NCI-H1417 (cell line): ENCODE measurements at regions not wholly inside any gene's neighbourhood (a gene's known extent, or its start where the extent isn't known, plus 50 kb on each side); places are given as distances from the start of the nearest gene placed in this dataset.
A peak's percentile ranks its signal among the peaks of the same experiment; 100 is the strongest.
"Not testable (repeated sequence)": the region's sequence is repeated elsewhere in the genome, so short reads cannot be mapped to it uniquely, and the experiment has no call there.

Experiments used
- DNase-seq, 3 experiments: peaks; one replicate each; lab custom pipeline; 2025; lab: John Stamatoyannopoulos, UW

DNA sequence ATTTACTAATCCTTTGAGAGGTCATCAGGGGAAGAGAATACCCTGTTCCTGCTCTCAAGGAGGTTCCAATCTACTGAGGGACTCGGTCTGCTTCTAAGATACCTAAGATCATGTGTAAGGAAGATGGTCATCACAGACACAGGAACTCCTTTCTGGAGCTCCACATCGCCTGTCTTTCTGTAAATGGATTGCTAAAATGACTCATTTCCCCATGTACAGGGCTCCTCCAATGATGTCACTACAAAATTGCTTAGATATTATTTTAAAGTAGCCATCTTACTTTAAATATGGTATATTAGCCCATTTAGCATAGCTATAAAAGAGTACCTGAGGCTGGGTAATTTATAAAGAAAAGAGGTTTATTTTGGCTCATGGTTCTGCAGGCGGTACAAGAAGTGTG lies 206.1 kb upstream of the PROK2 start:
- no peak for DNase-seq

DNA sequence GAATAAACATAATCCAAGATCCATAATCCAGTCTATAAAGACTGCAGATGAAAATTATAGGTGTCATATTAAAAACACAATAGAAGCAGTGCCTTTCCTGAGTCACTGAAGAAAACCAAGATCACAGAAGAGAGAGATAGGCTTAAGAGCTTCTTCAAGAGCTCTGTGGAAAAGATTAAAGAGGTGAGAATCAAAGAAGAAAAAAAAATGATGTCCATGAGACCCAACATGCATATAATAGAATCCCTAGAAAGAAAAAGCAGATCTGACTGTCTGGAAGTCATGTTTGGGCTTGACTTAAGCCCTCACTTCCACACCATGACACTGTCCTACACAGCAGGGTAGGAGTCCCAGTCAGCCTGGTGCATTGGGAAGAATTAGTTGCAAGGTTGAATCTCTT lies 205.6 kb upstream of the PROK2 start:
- DNase-seq: no peak

DNA sequence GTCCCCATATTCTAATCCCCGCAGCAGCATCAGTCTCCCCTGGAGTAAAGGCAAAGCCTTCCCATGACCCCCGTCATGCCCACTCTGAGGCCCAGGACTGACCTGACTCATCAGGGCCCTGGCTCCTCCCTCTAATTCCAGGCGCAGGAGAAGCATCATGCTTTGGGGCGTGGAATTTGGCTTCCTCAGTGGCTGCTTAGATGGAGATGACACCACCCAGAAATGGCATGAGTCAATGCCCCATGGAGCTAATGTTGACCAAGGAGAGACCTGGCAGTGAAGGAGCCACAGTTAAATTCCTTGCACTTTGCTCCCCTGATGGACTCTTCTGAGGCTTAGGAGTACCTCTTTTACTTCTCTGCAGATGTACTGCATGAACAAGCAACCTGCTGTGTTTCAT lies 204.2 kb upstream of the PROK2 start:
- DNase-seq: no peak

DNA sequence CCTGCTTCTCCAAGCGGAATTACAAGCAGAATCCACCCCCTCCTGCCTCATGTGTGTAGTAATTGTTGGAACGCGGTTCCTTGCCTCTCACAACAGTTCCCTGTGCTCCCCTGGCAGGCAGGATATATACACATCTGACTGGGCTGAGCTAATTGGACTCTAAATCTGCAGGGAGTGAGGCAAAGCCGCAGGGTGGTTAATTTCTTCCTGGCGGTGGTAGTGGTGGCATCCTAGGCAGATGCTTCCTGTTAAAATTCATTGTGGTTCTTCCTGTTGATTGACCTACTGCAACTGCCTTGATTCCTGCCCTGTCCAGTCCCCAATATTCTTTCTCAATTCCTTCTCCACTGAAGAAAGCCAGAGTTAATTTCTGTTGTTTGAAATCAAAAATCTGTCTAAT lies 202.9 kb upstream of the PROK2 start:
- peak in 2 of 3 experiments; percentile 1 to 47 for DNase-seq

DNA sequence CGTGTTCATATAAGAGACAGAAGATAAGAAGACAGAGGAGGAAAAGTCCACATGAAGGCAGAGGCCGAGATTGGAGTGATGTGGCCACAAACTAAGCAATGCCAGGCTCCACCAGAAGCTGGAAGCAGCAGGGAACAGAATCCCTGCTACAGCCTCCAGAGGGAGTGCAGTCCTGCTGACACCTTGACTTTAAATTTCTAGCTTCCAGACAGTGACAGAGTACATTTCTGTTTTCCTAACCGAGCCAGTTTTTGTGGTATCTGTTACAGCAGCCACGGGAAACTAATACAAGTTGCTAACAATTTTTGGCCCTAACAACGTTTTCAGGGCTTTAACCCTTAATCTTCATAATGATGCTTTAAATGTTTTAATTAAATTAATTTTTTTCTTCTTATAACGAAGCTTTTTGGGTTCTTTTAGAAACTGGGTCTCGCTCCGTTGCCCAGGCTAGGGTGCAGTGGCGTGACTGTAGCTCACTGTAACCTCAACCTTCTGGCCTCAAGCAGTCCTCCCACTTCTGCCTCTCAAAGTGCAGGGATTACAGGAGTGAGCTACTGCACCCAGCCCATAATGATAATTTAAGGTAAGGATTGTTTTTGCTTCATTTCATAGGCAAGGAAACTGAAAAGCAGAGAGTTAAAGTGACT lies 202.3 kb upstream of the PROK2 start:
- no peak for DNase-seq

DNA sequence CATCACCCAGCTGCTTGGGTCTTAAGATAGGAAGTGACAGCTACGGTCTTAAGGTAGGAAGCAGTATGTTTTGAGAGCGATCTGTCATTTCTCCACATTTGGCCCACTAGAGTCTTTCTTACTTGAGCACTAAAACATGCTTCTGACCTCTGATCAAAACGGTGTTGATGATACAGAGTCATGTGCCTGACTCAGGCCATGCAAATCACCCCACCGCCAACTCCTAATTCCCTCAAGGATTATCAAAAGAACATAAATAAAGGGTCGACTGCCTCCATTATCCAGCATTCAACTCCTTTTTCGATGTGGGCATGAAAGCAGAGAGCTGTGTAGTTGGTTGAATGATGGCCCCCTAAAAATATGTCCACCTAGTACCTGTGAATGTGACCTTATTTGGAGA lies 201.7 kb upstream of the PROK2 start:
- no peak for DNase-seq

DNA sequence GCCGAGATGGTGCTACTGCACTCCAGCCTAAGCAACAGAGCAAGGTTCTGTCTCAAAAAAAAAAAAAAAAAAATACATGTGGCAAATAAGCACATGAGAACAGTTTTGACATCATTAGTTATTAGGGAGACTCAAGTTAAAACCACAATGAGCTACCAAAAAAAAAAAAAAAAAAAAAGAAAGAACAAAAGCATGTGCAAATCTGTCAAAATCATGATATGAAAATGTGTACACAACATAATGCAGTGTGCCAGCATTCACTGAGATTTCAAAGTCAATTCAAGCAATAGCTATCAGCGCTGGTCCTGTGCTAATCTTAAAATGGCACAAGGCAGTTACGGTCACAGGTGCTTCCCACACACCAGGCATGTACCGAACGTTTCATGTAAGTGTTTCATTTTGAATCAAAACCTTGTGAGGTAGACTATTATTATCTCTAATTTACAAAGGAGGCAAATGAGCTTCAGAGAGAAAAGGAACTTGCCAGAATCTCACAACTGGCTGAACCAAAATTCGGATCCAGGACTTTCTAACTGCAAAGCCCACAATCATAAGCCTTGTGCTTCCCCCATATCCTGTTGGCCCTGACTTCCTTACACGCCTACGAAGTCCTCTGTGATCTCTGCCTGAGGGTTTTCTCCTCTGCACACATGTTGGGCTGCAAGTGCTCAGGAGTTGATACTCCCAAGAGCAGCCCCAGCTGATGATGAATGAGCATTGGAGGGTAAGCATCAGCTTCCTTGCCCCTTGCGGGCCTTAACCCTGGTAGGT lies 200.1 kb upstream of the PROK2 start:
- no peak for DNase-seq

DNA sequence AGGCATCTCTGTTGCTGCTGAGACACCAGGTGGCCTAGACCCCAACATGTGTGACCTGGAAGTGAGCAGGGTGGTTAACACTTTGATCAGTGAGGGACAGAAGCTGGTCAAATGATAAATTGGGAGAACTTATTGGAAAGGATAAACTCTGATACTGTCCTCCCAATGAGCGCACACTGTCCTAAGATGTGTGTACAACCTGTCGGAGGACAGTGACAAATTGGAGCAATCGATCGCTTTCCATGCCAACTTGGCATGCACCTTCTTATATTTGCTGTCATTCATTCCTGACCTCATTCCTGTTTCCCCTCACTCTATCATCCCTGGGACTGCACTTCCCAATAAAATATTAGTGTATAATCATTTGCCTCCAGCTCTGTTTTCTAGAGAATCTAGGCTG lies 198.7 kb upstream of the PROK2 start:
- DNase-seq: no peak

DNA sequence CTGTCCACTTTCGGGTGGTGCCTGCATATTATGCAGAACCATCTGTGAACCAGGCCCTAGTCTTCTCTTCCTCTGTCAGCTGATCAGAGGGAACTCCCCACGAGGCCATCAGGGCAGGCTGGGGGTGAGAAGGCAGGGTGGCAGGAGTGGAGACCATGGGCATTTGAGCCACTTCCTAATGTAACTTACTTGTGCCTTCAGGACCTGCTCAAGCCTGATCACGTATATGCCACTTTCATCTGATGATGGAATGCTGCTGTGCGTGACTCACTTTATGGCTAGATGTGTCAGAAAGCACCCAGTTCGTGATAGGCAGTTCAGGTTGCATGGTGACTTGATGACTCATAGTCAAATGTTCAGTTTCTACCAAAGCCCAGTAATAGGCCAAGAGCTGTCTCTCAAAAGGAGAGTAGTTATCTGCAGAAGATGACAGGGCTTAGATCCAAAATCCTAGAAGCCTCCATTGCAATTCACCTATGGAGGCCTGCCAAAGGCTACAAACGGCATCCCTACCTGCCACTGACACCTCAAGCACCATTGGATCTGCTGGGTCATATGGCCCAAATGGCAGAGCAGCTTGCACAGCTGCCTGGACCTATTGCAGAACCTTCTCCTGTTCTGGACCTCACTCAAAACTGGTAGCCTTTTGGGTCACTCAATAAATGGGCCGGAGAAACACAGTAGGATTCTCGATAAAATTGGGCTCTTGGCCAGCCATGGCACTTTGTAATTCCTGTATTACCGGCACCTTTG lies 197.7 kb upstream of the PROK2 start:
- DNase-seq: not testable (repeated sequence)

DNA sequence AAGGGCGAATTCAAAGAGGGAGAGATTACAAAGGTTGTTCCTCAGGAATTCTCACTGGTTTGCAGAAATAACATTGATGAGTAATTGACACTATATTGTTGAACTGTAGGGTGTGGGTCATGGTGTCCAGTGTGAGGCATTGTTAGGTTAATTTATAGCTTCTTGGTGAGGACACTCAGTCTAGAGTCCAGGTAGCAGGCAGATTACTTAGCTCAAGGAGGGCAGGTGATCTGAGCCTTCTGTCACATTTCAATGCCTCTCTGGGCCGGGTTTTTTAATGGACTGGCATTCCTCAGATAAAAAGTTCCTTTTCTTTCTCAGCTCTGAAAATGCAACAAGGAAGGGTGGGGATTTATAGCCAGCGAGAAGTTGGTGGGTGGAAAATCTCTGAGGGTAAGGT lies 194.2 kb upstream of the PROK2 start:
- no peak for DNase-seq

DNA sequence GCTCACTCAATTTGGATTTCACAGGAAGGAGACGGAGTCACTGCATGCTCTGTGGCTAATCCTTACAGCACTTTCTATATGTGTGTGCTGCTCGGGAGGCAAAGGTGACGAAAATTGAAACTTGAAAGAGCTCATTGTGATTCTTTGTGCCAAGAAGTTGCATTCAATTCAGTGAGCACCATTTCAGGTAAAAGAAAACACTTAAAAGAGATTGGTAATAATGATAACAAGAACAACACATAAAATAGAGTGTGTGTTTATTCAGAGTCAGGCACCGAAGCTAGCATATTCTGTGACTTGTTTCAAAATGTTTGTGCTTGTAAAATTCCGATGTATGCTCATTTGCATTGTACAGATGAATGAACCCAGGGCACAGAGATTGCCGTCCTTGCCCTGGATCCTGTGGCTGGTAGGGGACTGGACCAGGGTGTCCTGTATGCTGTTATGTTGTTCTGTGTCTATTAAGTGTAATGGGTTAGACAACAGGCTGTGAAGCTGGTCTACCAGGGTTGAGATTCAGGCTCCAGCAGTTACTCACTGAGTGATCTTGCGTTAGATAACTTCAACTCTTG lies 193.3 kb upstream of the PROK2 start:
- DNase-seq: peak in 1 of 3 experiments; percentile 2

DNA sequence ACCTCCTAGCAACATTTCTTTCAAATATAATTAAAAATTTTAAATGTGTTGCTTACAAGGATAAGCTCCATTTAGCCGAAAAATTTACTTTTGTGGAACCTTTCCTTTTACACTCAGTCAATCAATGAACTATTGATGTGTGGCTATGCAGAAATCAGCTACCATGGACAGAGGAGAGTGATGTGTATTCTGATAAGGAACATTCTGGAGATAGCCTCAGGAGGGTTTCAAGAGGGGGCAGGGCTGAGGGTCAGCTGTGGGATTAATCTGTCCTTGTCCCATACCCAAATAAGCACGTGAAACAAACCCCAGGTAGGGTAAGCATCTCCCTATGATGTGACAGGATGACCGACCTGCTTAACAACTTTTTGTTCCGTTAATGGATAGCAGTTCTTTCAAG lies 192.6 kb upstream of the PROK2 start:
- no peak for DNase-seq

DNA sequence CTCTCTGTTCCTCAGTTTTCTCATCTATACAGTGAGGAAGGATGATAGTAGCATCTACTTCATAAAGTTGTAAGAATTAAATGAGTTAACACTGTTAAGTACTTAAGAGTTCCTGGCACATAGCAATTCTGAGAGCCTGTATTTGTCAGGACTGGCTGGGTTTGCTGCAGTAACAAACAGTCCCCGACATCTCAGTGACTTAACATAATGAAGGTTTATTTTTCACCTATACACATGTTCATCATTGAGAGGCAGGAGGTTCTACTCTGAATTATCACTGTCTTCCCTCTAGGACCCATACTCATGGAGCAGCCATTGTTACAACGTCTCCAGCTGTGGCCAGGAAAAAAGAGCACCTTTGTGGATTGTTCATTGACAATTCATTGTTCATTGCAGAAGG lies 190.6 kb upstream of the PROK2 start:
- no peak for DNase-seq

DNA sequence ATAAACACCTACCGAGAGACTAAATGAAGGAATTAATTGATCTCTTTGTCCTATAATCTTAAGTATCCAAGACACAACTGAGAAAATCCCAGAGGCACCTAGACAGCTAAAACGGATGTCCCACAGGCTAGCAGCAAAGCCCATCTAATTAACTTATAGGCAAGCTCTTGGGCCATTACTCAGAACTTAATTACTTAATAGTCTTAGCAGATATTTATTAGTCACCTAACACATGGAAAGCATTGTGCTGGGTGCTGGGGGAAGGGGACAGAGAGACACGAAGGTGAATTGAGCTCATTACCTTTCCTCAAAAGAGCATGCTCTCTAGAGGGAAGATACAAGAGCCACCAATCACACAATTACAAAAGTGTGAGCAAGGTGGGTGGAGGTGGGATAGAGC lies 189.8 kb upstream of the PROK2 start:
- peak in 1 of 3 experiments; percentile 9 for DNase-seq

DNA sequence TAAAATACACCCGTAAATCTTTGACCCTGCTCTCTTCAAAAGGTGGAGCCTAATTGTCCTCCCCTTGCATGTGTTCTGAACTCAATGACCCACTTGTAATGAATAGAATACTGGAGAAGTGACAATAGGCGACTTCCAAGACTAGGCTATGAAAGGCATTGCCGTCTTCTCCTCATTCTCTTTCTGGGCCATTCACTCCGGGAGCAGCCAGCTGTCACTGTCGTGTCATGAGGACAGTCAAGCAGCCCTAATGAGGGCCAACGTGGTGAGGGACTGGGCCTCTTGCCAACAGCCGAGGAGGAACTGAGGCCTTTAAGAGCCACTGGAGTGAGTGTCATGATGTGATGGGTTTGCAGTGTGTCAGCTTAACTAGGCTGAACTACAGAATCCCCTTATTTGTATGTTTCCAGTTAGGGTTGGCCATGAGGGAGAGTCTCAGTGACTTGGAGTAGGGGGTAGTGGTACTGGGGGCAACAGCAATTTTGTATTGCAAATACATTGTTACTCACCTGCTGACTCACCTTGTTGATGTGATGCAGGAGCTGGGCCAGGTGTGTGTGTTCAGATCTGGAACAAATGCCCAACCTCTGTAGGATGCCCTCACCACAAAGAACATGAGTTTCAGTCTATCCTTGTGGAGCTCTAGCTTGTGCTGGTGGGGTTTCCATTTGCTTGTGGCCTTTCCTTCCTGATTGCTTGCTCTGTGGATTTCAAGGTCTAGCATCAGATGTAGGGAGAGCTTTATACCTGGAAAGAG lies 188.5 kb upstream of the PROK2 start:
- peak; percentile 27 to 78 (median 63) for DNase-seq

DNA sequence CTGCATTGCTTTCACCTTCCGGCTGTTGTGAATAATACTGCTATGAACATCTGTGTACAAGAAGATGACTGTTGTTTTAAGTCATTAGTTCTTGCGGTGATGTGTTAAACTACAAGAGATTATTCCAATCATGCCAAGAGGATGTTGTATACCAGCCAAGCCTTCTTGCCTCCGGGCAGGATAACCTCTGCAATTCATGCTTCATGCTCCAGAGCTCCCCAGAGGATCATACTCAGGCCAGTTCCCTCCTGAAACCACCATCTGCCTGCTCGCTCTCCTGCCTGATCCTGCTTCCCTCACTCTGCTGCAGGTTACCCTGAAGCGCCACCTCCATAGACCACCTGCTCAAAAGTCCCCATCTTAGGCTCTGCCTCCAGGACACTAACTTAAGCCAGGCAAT lies 187.1 kb upstream of the PROK2 start:
- DNase-seq: no peak

DNA sequence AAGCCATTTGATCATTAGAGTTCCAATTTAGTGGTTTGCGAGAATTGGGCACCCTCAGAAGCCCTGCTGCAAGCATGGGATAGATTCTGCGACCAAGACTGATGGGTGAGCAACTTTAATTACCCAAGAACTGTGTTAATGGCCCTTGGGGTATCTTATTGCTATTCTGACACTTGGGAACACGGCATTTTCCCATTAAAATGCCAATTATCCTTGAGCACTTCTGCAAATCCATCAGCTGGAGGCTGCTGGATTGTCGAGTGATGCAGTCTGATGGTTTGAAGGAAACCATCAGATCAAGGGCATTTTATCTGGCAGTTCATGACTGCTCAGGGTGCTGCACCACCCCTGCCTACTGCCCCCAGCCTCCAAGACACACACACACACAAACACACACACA lies 183.6 kb upstream of the PROK2 start:
- peak in 2 of 3 experiments; percentile 16 to 27 for DNase-seq

DNA sequence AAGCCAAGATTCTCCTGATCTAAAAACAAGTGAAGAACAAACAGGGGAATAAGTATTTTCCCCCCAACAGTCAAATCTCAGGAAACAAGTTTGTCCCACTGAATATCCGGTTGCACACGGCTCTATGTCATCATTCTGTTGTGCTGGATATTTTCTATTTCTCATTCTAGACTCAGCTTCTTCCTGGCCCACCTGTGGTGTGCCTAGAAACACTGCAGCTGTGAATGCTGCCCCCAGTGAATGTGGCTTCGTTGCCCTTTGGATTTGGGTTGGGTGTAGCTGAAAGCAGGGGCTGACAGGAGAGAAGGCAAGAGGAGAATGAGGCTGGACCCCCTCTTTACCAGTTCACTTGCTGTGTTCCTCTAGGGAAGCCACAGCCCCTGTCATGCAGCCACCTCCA lies 181.2 kb upstream of the PROK2 start:
- no peak for DNase-seq

DNA sequence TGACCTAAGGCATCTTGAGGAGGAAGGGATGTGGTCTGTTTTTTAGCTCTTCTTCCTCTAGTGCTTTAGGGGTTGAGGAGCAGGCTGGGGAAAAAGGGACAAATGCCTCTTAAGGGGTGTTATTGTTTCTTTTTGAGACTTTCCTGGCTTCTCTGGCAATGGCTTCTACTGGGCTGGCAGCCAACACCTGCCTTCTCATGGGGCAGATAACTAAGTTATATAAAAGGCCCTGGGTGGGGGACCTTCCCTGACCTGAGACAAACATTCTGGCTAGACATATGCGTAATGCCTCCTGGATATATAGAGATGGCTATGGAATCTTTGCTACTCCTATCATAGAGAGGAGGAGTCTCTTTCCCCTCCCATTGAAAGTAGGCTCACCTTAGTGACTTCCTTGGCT lies 179.2 kb upstream of the PROK2 start:
- DNase-seq: no peak

DNA sequence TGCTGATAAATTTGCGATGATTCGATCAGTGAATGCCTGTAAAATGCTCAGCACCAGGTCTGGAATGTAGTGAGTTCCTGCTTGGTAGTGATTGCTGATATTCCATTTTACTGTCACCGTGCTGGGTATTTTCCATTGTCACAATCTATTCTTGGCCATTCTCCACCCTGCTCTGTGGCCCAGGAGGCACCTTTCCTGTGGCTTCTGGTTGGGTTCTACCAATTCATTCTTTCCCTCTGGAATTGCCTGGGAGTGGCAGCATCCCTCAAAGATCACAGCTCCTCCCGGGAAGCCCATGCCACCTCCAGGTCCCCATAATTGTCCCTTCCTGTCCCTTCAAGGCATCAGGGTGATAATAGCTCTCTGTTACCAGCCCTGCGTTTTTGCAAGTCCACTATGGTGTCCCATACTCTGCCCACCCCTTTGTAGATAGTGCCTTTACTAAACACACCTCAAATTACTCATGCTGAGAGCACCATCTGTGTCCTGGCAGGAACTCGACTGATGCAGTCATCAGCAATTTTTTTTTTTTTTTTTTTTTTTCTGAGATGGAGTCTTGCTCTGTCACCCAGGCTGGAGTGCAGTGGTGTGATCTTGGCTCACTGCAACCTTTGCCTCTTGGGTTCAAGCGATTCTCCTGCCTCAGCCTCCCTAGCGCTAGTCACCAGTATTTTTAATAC lies 177.8 kb upstream of the PROK2 start:
- peak in 2 of 3 experiments; percentile 16 to 35 for DNase-seq

DNA sequence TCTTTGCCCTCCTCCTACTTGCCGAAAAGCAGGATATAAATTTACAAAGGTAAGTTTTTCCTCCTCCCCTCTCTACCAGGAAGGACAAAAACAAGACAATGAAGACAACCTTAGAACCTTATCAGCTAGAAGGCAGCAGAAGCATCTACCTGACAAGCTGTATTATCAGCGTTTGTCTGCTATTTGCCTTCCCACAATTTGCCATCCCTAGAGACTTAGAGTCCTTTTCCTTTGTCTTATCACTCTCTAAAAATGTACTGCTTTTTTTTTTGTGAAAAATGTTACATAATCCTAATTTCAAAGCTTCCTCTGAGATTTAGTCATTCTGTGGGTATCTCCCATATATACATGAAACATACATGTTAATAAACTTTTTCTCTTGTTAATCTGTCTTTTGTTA lies 176.9 kb upstream of the PROK2 start:
- no peak for DNase-seq
